GM20000 (cell line): ENCODE measurements at regions not wholly inside any gene's neighbourhood (a gene's known extent, or its start where the extent isn't known, plus 50 kb on each side); places are given as distances from the start of the nearest gene placed in this dataset.
"Not testable (repeated sequence)": the region's sequence is repeated elsewhere in the genome, so short reads cannot be mapped to it uniquely, and the experiment has no call there.

Experiments
- DNase-seq: peaks from one replicate; pipeline ENCODE4 v3.0.0; 2012; ENCODE audit warnings: low spot score
- CTCF ChIP-seq: IDR thresholded peaks from 2 replicates; pipeline ENCODE4 v1.5.1; 2012; ENCODE audit warnings: mild to moderate bottlenecking, control low read depth; ENCODE audit errors: extremely low read depth, missing control alignments

DNA sequence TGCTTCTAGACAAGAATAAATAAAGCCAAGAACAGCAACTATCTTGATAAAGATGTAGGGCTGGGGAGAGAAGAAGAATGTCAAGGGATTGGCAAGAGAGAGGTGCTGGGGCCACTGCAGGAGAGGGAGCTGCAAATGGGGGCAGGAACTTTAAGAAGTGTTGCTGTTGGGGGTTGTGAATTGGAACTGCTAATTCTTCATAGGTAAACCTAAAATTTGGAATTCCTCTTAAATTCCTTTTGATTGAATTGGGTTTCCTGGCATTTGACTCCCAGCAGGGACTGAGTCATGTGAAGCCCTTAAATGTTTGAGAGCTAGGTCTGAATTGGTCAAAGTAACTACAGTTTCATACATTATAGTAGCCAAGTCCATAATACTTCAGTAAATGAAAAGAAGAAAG lies 305.6 kb upstream of the TMTC4 start:
- DNase-seq, result no peak
- no peak for TF ChIP-seq CTCF

DNA sequence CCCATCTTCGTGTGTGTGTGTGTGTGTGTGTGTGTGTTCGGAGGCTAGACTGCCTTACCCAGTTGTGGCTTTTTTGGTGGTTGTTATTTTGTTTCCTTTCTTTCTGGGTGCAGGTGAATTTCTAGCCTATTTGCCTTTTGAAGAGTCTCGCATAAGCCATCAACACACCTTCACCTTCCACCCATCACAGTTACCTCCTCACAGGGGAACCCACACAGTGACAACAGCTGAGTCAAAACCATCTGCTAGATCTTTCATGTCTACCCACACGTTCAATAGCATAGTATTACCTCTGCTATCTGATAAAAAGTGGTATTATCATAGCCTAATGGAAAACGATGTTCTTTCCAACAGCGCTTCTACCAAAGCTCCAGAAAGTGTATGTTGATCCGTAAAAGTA lies 303.2 kb upstream of the TMTC4 start:
- DNase-seq, result no peak
- no peak for TF ChIP-seq CTCF

- TF ChIP-seq CTCF, result no peak
- DNase-seq, result no peak
Measured at GRCh38 chr13:100976993-100977392, 302.4 kb upstream of the TMTC4 start.

GRCh38 chr13:100975666-100976065 lies 301.1 kb upstream of the TMTC4 start:
- DNase-seq, result not testable (repeated sequence)

GRCh38 chr13:100962585-100962984 lies 288.0 kb upstream of the TMTC4 start:
- no peak for TF ChIP-seq CTCF
- DNase-seq, result no peak

DNA sequence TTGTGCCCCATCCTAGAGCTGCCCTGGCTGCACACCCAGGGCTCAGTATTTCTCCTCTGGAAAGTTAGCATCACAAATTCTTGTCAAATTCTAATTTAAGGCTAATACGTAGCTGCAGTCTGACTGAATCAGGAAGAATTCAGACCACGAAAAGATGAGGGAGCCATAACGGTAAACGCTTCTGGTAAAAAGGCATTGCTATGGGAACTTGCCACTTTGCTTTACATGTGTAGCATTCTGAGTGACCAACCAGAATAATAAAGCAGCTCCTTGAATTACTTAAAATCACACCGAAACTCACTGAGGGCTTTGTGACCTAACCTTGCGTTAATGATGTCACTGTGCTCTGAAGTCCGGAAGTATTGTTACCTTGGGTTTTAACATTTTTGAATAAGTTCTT lies 286.6 kb upstream of the TMTC4 start:
- no peak for DNase-seq
- TF ChIP-seq CTCF, result no peak

GRCh38 chr13:100958831-100959230 lies 284.2 kb upstream of the TMTC4 start:
- TF ChIP-seq CTCF, result no peak
- DNase-seq, result no peak

- TF ChIP-seq CTCF, result no peak
- no peak for DNase-seq
Measured at GRCh38 chr13:100957741-100958140, 283.1 kb upstream of the TMTC4 start.
